WTC11 (cell line): ENCODE measurements at regions not wholly inside any gene's neighbourhood (a gene's known extent, or its start where the extent isn't known, plus 50 kb on each side); places are given as distances from the start of the nearest gene placed in this dataset.

ENCODE experiments used
- ATAC-seq: fragments of 200-7000 bp; cut with Tn5 transposase; 2 replicates; pipeline ENCODE4 v1.10.0; 2021; ENCODE audit warnings: mild to moderate bottlenecking, moderate library complexity
- CTCF ChIA-PET: fragments of 300-600 bp; sonication (Branson Sonifier 250); formaldehyde crosslinking; loops from one replicate; lab custom pipeline; 2021; ENCODE audit warnings: antibody characterized with exemption; lab: Charles Lee
- POLR2A ChIA-PET: fragments of 350-600 bp; sonication (Branson Sonifier 250); formaldehyde crosslinking; loops from one replicate; lab custom pipeline; 2021; ENCODE audit warnings: antibody characterized with exemption; lab: Charles Lee
- DNase-seq: peaks from one replicate; pipeline ENCODE4 v3.0.0; 2021; ENCODE audit warnings: low spot score
- H3K27ac Mint-ChIP-seq: 2 replicates; pipeline ENCODE4 v1.8.0; 2021; ENCODE audit warnings: mixed read lengths
- H3K27me3 Mint-ChIP-seq: 2 replicates; pipeline ENCODE4 v1.8.0; 2021; ENCODE audit warnings: low read depth, mild to moderate bottlenecking, moderate library complexity, mixed read lengths
- H3K36me3 Mint-ChIP-seq: 2 replicates; pipeline ENCODE4 v1.8.0; 2021; ENCODE audit warnings: mixed read lengths
- H3K4me1 Mint-ChIP-seq: 2 replicates; pipeline ENCODE4 v1.8.0; 2022; ENCODE audit warnings: mixed read lengths
- H3K4me3 Mint-ChIP-seq: 2 replicates; pipeline ENCODE4 v1.8.0; 2021; ENCODE audit warnings: mild to moderate bottlenecking, moderate library complexity, mixed read lengths
- H3K9me3 Mint-ChIP-seq: 2 replicates; pipeline ENCODE4 v1.8.0; 2021; ENCODE audit warnings: mixed read lengths
- AR ChIP-seq: fragments of 250-450 bp; sonication (Bioruptor Pico); IDR thresholded peaks from 2 replicates; pipeline ENCODE4 v1.9.0; 2021; ENCODE audit warnings: mild to moderate bottlenecking
- ARID4B ChIP-seq: sonication (generic); formaldehyde crosslinking; IDR thresholded peaks from 2 replicates; pipeline ENCODE4 v1.8.0; 2023; ENCODE audit warnings: missing genetic modification reagents, mild to moderate bottlenecking, borderline replicate concordance
- ATF3 ChIP-seq: sonication (generic); formaldehyde crosslinking; conservative IDR thresholded peaks from 2 replicates; pipeline ENCODE4 v1.8.1; 2022; ENCODE audit warnings: mild to moderate bottlenecking, missing genetic modification reagents
- CBFB ChIP-seq: sonication (generic); formaldehyde crosslinking; IDR thresholded peaks from 2 replicates; pipeline ENCODE4 v1.8.1; 2022; ENCODE audit warnings: mild to moderate bottlenecking, low read depth, missing genetic modification reagents
- ERG ChIP-seq: fragments of 250-450 bp; sonication (Bioruptor Pico); IDR thresholded peaks from 2 replicates; pipeline ENCODE4 v1.8.0; 2021; ENCODE audit warnings: mild to moderate bottlenecking
- MLX ChIP-seq: sonication (generic); formaldehyde crosslinking; IDR thresholded peaks from 2 replicates; pipeline ENCODE4 v1.8.1; 2023; ENCODE audit warnings: mild to moderate bottlenecking, missing genetic modification reagents, moderate library complexity
- NR2C2 ChIP-seq: sonication (generic); formaldehyde crosslinking; IDR thresholded peaks from 2 replicates; pipeline ENCODE4 v1.8.0; 2022; ENCODE audit warnings: mild to moderate bottlenecking, missing genetic modification reagents
- OVOL2 ChIP-seq: fragments of 250-450 bp; sonication (Bioruptor Pico); IDR thresholded peaks from 2 replicates; pipeline ENCODE4 v1.9.0; 2021; ENCODE audit warnings: mild to moderate bottlenecking, borderline replicate concordance
- RORB ChIP-seq: fragments of 250-450 bp; sonication (Bioruptor Pico); IDR thresholded peaks from 2 replicates; pipeline ENCODE4 v1.9.0; 2021; ENCODE audit warnings: mild to moderate bottlenecking
- TP53 ChIP-seq: sonication (generic); formaldehyde crosslinking; IDR thresholded peaks from 2 replicates; pipeline ENCODE4 v1.8.1; 2023; ENCODE audit warnings: mild to moderate bottlenecking, missing genetic modification reagents
- ZBTB21 ChIP-seq: sonication (generic); formaldehyde crosslinking; IDR thresholded peaks from 2 replicates; pipeline ENCODE4 v1.8.1; 2023; ENCODE audit warnings: mild to moderate bottlenecking, missing genetic modification reagents, borderline replicate concordance
- ZNF219 ChIP-seq: sonication (generic); formaldehyde crosslinking; IDR thresholded peaks from 2 replicates; pipeline ENCODE4 v1.8.0; 2023; ENCODE audit warnings: missing genetic modification reagents, mild to moderate bottlenecking, borderline replicate concordance
- ZNF232 ChIP-seq: sonication (generic); formaldehyde crosslinking; IDR thresholded peaks from 2 replicates; pipeline ENCODE4 v1.8.0; 2022; ENCODE audit warnings: mild to moderate bottlenecking, missing genetic modification reagents
- ZSCAN18 ChIP-seq: fragments of 250-450 bp; sonication (Bioruptor Pico); IDR thresholded peaks from 2 replicates; pipeline ENCODE4 v2.1.2; 2022; ENCODE audit warnings: mild to moderate bottlenecking, moderate library complexity

GRCh38 chr12:93302331-93303229 is 75.1 kb upstream of the NUDT4 start:
- ChIA-PET CTCF (interaction anchor here (0.6 kb wide), 1 partner anchor 319 kb away, joined by 3 read pairs; no protein-coding TSS in a partner anchor), POLR2A (no interaction called here)
- ATAC-seq (no peak), DNase-seq (no peak)
- Mint-ChIP-seq H3K27me3 (no peaks in the 10 kb centered on the region; the same call in 1 of the 2 replicates), H3K4me3 (no peak overlapping the region), H3K9me3 (peaks cover 13% of the 10 kb centered on the region), H3K4me1 (no peaks in the 10 kb centered on the region), H3K27ac (no peak overlapping the region; the same call in 1 of the 2 replicates), H3K36me3 (peaks cover 4% of the 10 kb centered on the region)
- TF ChIP-seq ZNF219 (CRISPR knock-in tag) (no peak), ERG (no peak), ZSCAN18 (CRISPR knock-in tag) (no peak), ATF3 (no peak), TP53 (no peak), MLX (CRISPR knock-in tag) (no peak), ZNF232 (no peak), OVOL2 (CRISPR knock-in tag) (no peak), RORB (CRISPR knock-in tag) (no peak), CBFB (CRISPR knock-in tag) (no peak), ARID4B (no peak), NR2C2 (CRISPR knock-in tag) (no peak), ZBTB21 (CRISPR knock-in tag) (no peak), AR (no peak)
